GM12874 (cell line): ENCODE measurements at regions not wholly inside any gene's neighbourhood (a gene's known extent, or its start where the extent isn't known, plus 50 kb on each side); places are given as distances from the start of the nearest gene placed in this dataset.

Experiments
- CTCF ChIP-seq: IDR thresholded peaks from 2 replicates; pipeline ENCODE4 v1.5.1; 2011; ENCODE audit warnings: low read depth, mild to moderate bottlenecking, control low read depth, low read length, moderate library complexity; ENCODE audit not compliant: insufficient read depth

- TF ChIP-seq CTCF: no peak
Observed at GRCh38 chr19:30073152-30074000, 131.3 kb downstream of the URI1 start.

- TF ChIP-seq CTCF: no peak
Observed at GRCh38 chr19:30074096-30074495, 132.1 kb downstream of the URI1 start.

- no peak for TF ChIP-seq CTCF
Observed at GRCh38 chr19:30074741-30075715, 133.0 kb downstream of the URI1 start.

GRCh38 chr19:30076101-30076551 is 134.1 kb downstream of the URI1 start:
- no peak for TF ChIP-seq CTCF

GRCh38 chr19:30076751-30077670 is 135.0 kb downstream of the URI1 start:
- no peak for TF ChIP-seq CTCF

- no peak for TF ChIP-seq CTCF
Observed at GRCh38 chr19:30077851-30078355, 135.9 kb downstream of the URI1 start.
